ENCODE measurements at regions not wholly inside any gene's neighbourhood (a gene's known extent, or its start where the extent isn't known, plus 50 kb on each side); places are given as distances from the start of the nearest gene placed in this dataset.

- TF ChIP-seq, protein P1, sequence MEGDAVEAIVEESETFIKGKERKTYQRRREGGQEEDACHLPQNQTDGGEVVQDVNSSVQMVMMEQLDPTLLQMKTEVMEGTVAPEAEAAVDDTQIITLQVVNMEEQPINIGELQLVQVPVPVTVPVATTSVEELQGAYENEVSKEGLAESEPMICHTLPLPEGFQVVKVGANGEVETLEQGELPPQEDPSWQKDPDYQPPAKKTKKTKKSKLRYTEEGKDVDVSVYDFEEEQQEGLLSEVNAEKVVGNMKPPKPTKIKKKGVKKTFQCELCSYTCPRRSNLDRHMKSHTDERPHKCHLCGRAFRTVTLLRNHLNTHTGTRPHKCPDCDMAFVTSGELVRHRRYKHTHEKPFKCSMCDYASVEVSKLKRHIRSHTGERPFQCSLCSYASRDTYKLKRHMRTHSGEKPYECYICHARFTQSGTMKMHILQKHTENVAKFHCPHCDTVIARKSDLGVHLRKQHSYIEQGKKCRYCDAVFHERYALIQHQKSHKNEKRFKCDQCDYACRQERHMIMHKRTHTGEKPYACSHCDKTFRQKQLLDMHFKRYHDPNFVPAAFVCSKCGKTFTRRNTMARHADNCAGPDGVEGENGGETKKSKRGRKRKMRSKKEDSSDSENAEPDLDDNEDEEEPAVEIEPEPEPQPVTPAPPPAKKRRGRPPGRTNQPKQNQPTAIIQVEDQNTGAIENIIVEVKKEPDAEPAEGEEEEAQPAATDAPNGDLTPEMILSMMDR (IDR thresholded peaks at IDR 0.05; ENCODE audit: low read depth, low read length, poor library complexity, severe bottlenecking) = no peak
- no peak for TF ChIP-seq EZH2phosphoT487 (IDR thresholded peaks at IDR 0.05; ENCODE audit: borderline replicate concordance, low read length)
Measured at GRCh38 chr10:55203319-55203718, 402.3 kb upstream of the PCDH15 start.

Data from DOHH2 (cell line).